ENCODE measurements at regions not wholly inside any gene's neighbourhood (a gene's known extent, or its start where the extent isn't known, plus 50 kb on each side); places are given as distances from the start of the nearest gene placed in this dataset.

GRCh38 chr2:177342736-177343135 lies 49.8 kb upstream of the AGPS start:
- Histone ChIP-seq H3K4me3 (replicated peaks in 1 of 2; ENCODE audit: low read depth in 1 of 2, low read length in 2 of 2) (no peak overlapping the region), H3K9me2 (ENCODE audit: insufficient read depth) (no peaks in the 10 kb centered on the region), H3K27ac (ENCODE audit: low read depth, low read length) (no peak overlapping the region), H2AFZ (ENCODE audit: low read depth, low read length, poor library complexity, severe bottlenecking) (no peak overlapping the region), H3K4me1 (ENCODE audit: control insufficient read depth in 1 of 2, insufficient read depth in 2 of 2, low read length in 2 of 2) (peaks cover 11 to 14% of the 10 kb centered on the region in 2 experiments), H3K4me2 (ENCODE audit: low read length) (no peak overlapping the region), H3K79me2 (ENCODE audit: insufficient read depth, low read length) (no peaks in the 10 kb centered on the region), H4K20me1 (ENCODE audit: insufficient read depth) (no peaks in the 10 kb centered on the region), H3K27me3 (ENCODE audit: insufficient read depth, low read length) (no peaks in the 10 kb centered on the region), H3K36me3 (ENCODE audit: control insufficient read depth in 1 of 2, insufficient read depth in 2 of 2, low read length in 2 of 2) (no peaks in the 10 kb centered on the region), H3K9ac (ENCODE audit: low read length) (no peak overlapping the region), H3K9me3 (ENCODE audit: control insufficient read depth in 1 of 2, insufficient read depth in 1 of 2, low read depth in 1 of 2, low read length in 2 of 2) (no peaks in the 10 kb centered on the region)
- intact Hi-C loops (cut with micrococcal nuclease) = no loop called here
- ChIA-PET RAD21 (ENCODE audit: low non-redundant PET in 1 of 2, low total read pairs in 2 of 2, uncharacterized antibody in 2 of 2, unreplicated experiment in 2 of 2) (no interaction called here), CTCF (no interaction called here), POLR2A (no interaction called here)
- TF ChIP-seq ZNF274 (IDR thresholded peaks at IDR 0.05; ENCODE audit: low read depth, low read length) (no peak), ZBTB33 (IDR thresholded peaks at IDR 0.05; ENCODE audit: extremely low read depth, insufficient replicate concordance, low read length) (no peak), MAX (IDR thresholded peaks at IDR 0.05) (no peak), TCF7L2 (IDR thresholded peaks at IDR 0.05; ENCODE audit: borderline replicate concordance, extremely low read depth, insufficient read depth, insufficient read length) (no peak), POLR2A (IDR thresholded peaks at IDR 0.05; ENCODE audit: borderline replicate concordance, extremely low read depth, insufficient read depth, insufficient read length) (no peak), REST (IDR thresholded peaks at IDR 0.05; ENCODE audit: low read depth) (no peak), EZH2phosphoT487 (IDR thresholded peaks at IDR 0.05; ENCODE audit: borderline replicate concordance) (no peak), EZH2 (IDR thresholded peaks at IDR 0.05) (no peak), FOSL1 (IDR thresholded peaks at IDR 0.05; ENCODE audit: low read depth) (no peak), EGR1 (IDR thresholded peaks at IDR 0.05; ENCODE audit: low read depth) (no peak), RAD21 (IDR thresholded peaks at IDR 0.05; ENCODE audit: low read depth) (no peak), CTCF (IDR thresholded peaks at IDR 0.05 in 2 of 3, conservative IDR thresholded peaks at IDR 0.05 in 1 of 3; ENCODE audit: borderline replicate concordance in 1 of 3, insufficient read depth in 1 of 3, low read depth in 2 of 3, low read length in 2 of 3) (no peak), POLR2AphosphoS5 (IDR thresholded peaks at IDR 0.05; ENCODE audit: low read depth, low read length) (no peak), SP1 (IDR thresholded peaks at IDR 0.05; ENCODE audit: low read depth) (no peak), SRF (IDR thresholded peaks at IDR 0.05; ENCODE audit: low read depth) (no peak)
- no peak for ATAC-seq
- DNase-seq (ENCODE audit: low read depth, low spot score) = no peak
- BruUV-seq (replicated peaks) = no TSS peak

All from HCT116 (cell line).